ENCODE measurements at regions not wholly inside any gene's neighbourhood (a gene's known extent, or its start where the extent isn't known, plus 50 kb on each side); places are given as distances from the start of the nearest gene placed in this dataset.

DNA sequence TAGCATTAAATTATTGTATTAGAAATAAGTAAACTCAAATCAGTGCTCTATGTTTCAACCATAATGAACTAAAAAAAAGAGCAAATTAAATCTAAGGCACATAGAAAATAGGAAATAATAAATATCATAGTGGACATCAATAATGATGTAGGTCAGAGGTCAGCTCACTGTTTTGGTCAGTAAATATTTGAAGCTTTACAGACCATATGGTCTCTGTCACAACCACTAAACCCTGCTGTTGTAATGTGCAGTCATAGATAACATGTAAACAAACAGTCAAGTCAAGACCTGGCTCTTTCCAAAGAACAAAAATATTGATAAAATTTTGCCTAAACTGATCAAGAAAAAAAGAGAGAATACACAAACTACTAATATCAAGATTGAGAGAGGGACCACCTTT lies 615.0 kb downstream of the SH2D4B start:
- Mint-ChIP-seq H3K27ac (no peak overlapping the region), H3K4me1 (no peaks in the 10 kb centered on the region), H3K27me3 (no peaks in the 10 kb centered on the region), H3K9me3 (ENCODE audit: insufficient read depth) (no peaks in the 10 kb centered on the region), H3K4me3 (no peak overlapping the region)
- no peak overlapping the region for H2AFZ ChIP-seq (ENCODE audit: insufficient read depth, low read depth, low read length, poor library complexity, severe bottlenecking)
- no peaks in the 10 kb centered on the region for H3K27me3 ChIP-seq (replicated peaks in 1 of 4; ENCODE audit: control extremely low read depth in 1 of 4, control insufficient read depth in 3 of 4, insufficient read depth in 4 of 4, low read length in 3 of 4)
- H3K4me2 ChIP-seq (replicated peaks; ENCODE audit: low read depth, low read length, poor library complexity, severe bottlenecking): no peak overlapping the region
- DNase-seq: no peak
- no peaks in the 10 kb centered on the region for H3K9me3 ChIP-seq (ENCODE audit: control extremely low read depth in 1 of 3, control insufficient read depth in 2 of 3, insufficient read depth in 1 of 3, low read length in 2 of 3)
- ATAC-seq (ENCODE audit: low read depth): no peak
- no peaks in the 10 kb centered on the region for H3K4me1 ChIP-seq (ENCODE audit: control insufficient read depth in 2 of 2, insufficient read depth in 2 of 2, low read length in 2 of 2)
- no peaks in the 10 kb centered on the region for H4K20me1 ChIP-seq (ENCODE audit: control insufficient read depth, insufficient read depth, low read length, poor library complexity, severe bottlenecking)
- H3K9ac ChIP-seq (ENCODE audit: low read length): no peak overlapping the region
- H3K27ac ChIP-seq (ENCODE audit: low read length in 2 of 2): no peak overlapping the region
- TF ChIP-seq EZH2 (IDR thresholded peaks at IDR 0.05; ENCODE audit: borderline replicate concordance, insufficient read depth, low read depth, low read length, poor library complexity, severe bottlenecking): no peak
- POLR2A ChIA-PET: no interaction called here
- CTCF ChIA-PET: no interaction called here
- intact Hi-C loops (cut with micrococcal nuclease): no loop called here
- H3K79me2 ChIP-seq (ENCODE audit: control insufficient read depth, insufficient read depth, low read length): no peaks in the 10 kb centered on the region
- H3K36me3 ChIP-seq (replicated peaks in 1 of 2; ENCODE audit: control extremely low read depth in 1 of 2, control insufficient read depth in 1 of 2, extremely low read depth in 1 of 2, insufficient read depth in 2 of 2, low read length in 1 of 2): no peaks in the 10 kb centered on the region
- no peak overlapping the region for H3K4me3 ChIP-seq (ENCODE audit: control extremely low read depth in 1 of 5, extremely low read depth in 1 of 5, insufficient read depth in 1 of 5, low read depth in 2 of 5, low read length in 4 of 5)

DNA sequence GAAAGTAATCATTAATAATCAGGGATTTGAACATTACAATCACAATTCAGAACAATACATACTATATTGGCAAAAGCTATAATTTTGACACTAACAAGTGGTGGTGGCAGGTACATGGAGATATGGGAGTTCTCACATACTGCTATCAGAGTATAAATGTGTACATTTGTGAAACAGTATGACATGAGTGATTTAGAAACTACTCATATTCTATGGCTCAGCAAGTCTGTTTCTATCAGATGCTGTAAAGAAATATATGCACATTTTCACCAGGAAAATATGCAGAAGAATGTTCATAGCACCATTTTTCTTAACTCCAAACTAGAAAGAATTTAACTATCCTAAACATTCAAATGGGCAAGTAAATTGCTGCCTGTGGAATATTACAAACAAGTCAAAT lies 620.0 kb downstream of the SH2D4B start:
- Histone ChIP-seq H3K27me3 (replicated peaks in 1 of 4; ENCODE audit: control extremely low read depth in 1 of 4, control insufficient read depth in 3 of 4, insufficient read depth in 4 of 4, low read length in 3 of 4) (no peaks in the 10 kb centered on the region), H3K79me2 (ENCODE audit: control insufficient read depth, insufficient read depth, low read length) (no peaks in the 10 kb centered on the region), H3K4me1 (ENCODE audit: control insufficient read depth in 2 of 2, insufficient read depth in 2 of 2, low read length in 2 of 2) (no peaks in the 10 kb centered on the region), H3K9ac (ENCODE audit: low read length) (no peak overlapping the region), H3K36me3 (replicated peaks in 1 of 2; ENCODE audit: control extremely low read depth in 1 of 2, control insufficient read depth in 1 of 2, extremely low read depth in 1 of 2, insufficient read depth in 2 of 2, low read length in 1 of 2) (no peaks in the 10 kb centered on the region), H3K9me3 (ENCODE audit: control extremely low read depth in 1 of 3, control insufficient read depth in 2 of 3, insufficient read depth in 1 of 3, low read length in 2 of 3) (no peaks in the 10 kb centered on the region), H3K4me2 (replicated peaks; ENCODE audit: low read depth, low read length, poor library complexity, severe bottlenecking) (no peak overlapping the region), H3K27ac (ENCODE audit: low read length in 2 of 2) (no peak overlapping the region), H4K20me1 (ENCODE audit: control insufficient read depth, insufficient read depth, low read length, poor library complexity, severe bottlenecking) (no peaks in the 10 kb centered on the region), H2AFZ (ENCODE audit: insufficient read depth, low read depth, low read length, poor library complexity, severe bottlenecking) (no peak overlapping the region), H3K4me3 (ENCODE audit: control extremely low read depth in 1 of 5, extremely low read depth in 1 of 5, insufficient read depth in 1 of 5, low read depth in 2 of 5, low read length in 4 of 5) (no peak overlapping the region)
- POLR2A ChIA-PET: no interaction called here
- Mint-ChIP-seq H3K4me3 (no peak overlapping the region), H3K27ac (no peak overlapping the region), H3K4me1 (no peaks in the 10 kb centered on the region), H3K27me3 (no peaks in the 10 kb centered on the region), H3K9me3 (ENCODE audit: insufficient read depth) (peaks cover 2% of the 10 kb centered on the region)
- ATAC-seq (ENCODE audit: low read depth) (no peak), DNase-seq (no peak)
- intact Hi-C loops (cut with micrococcal nuclease): no loop called here
- CTCF ChIA-PET: interaction anchor here (0.5 kb wide), 1 partner anchor 646 kb away, joined by 4 read pairs; no protein-coding TSS in a partner anchor
- no peak for TF ChIP-seq EZH2 (IDR thresholded peaks at IDR 0.05; ENCODE audit: borderline replicate concordance, insufficient read depth, low read depth, low read length, poor library complexity, severe bottlenecking)
- TF ChIP-seq, protein P1, sequence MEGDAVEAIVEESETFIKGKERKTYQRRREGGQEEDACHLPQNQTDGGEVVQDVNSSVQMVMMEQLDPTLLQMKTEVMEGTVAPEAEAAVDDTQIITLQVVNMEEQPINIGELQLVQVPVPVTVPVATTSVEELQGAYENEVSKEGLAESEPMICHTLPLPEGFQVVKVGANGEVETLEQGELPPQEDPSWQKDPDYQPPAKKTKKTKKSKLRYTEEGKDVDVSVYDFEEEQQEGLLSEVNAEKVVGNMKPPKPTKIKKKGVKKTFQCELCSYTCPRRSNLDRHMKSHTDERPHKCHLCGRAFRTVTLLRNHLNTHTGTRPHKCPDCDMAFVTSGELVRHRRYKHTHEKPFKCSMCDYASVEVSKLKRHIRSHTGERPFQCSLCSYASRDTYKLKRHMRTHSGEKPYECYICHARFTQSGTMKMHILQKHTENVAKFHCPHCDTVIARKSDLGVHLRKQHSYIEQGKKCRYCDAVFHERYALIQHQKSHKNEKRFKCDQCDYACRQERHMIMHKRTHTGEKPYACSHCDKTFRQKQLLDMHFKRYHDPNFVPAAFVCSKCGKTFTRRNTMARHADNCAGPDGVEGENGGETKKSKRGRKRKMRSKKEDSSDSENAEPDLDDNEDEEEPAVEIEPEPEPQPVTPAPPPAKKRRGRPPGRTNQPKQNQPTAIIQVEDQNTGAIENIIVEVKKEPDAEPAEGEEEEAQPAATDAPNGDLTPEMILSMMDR (IDR thresholded peaks at IDR 0.05): no peak

All from B cell (primary cell).